Caco-2 (cell line): ENCODE measurements at regions not wholly inside any gene's neighbourhood (a gene's known extent, or its start where the extent isn't known, plus 50 kb on each side); places are given as distances from the start of the nearest gene placed in this dataset.

Experiments used
- BruUV-seq: library from RNA; stranded (reverse); fragments of 400-500 nt; replicated peaks from 2 replicates; lab custom pipeline; 2021; lab: Mats Ljungman, UMichigan
- CTCF ChIA-PET: fragments of 300-600 bp; sonication (Branson Sonifier 250); formaldehyde crosslinking; loops from one replicate; lab custom pipeline; 2022; ENCODE audit warnings: antibody characterized with exemption; lab: Charles Lee
- POLR2A ChIA-PET: fragments of 300-600 bp; sonication (Branson Sonifier 250); formaldehyde crosslinking; loops from one replicate; lab custom pipeline; 2022; ENCODE audit warnings: antibody characterized with exemption; lab: Charles Lee
- DNase-seq, 2 experiments: peaks; one replicate each; pipeline versions ENCODE4 v3.0.0 to v3.0.0-alpha.2; 2020 to 2022
- H3K27me3 ChIP-seq: replicated peaks from 2 replicates; pipeline ENCODE4 v1.6.0; 2011; ENCODE audit warnings: low read length; ENCODE audit not compliant: control insufficient read depth, insufficient read depth
- H3K36me3 ChIP-seq: 2 replicates; pipeline ENCODE4 v1.5.1; 2011; ENCODE audit warnings: low read length; ENCODE audit not compliant: control insufficient read depth, insufficient read depth
- H3K4me1 ChIP-seq: fragments of 250-450 bp; sonication (Bioruptor Pico); 2 replicates; pipeline ENCODE4 v1.5.1; 2020; ENCODE audit warnings: mild to moderate bottlenecking
- H3K4me3 ChIP-seq: 2 replicates; pipeline ENCODE4 v1.5.1; 2011; ENCODE audit warnings: low read depth, mild to moderate bottlenecking, control low read depth, low read length
- H3K9me3 ChIP-seq: fragments of 250-450 bp; sonication (Bioruptor Pico); 2 replicates; pipeline ENCODE4 v1.5.1; 2020; ENCODE audit warnings: mild to moderate bottlenecking, moderate library complexity
- H3K27ac Mint-ChIP-seq: one replicate; pipeline ENCODE4 v1.8.0; 2022; ENCODE audit warnings: mixed read lengths; ENCODE audit not compliant: unreplicated experiment
- H3K27me3 Mint-ChIP-seq: one replicate; pipeline ENCODE4 v1.8.0; 2022; ENCODE audit warnings: mixed read lengths; ENCODE audit not compliant: insufficient read depth, unreplicated experiment
- H3K36me3 Mint-ChIP-seq: one replicate; pipeline ENCODE4 v1.8.0; 2022; ENCODE audit warnings: mild to moderate bottlenecking, mixed read lengths; ENCODE audit not compliant: insufficient read depth, unreplicated experiment
- H3K4me1 Mint-ChIP-seq: one replicate; pipeline ENCODE4 v1.8.0; 2022; ENCODE audit warnings: low read depth, mixed read lengths; ENCODE audit not compliant: unreplicated experiment
- H3K4me3 Mint-ChIP-seq: one replicate; pipeline ENCODE4 v1.8.0; 2022; ENCODE audit warnings: mild to moderate bottlenecking, moderate library complexity, mixed read lengths; ENCODE audit not compliant: unreplicated experiment
- H3K9me3 Mint-ChIP-seq: one replicate; pipeline ENCODE4 v1.8.0; 2022; ENCODE audit warnings: mixed read lengths; ENCODE audit not compliant: unreplicated experiment
- CTCF ChIP-seq, 2 experiments: fragments of 200-600 bp in 1 of 2; IDR thresholded peaks; 1 replicate in 1 of 2; 2 replicates in 1 of 2; pipeline versions ENCODE4 v1.5.1 to v1.8.0; 2011 to 2022; ENCODE audit warnings: antibody characterized with exemption in 1 of 2, control low read depth in 1 of 2, inconsistent platforms in 1 of 2, low read depth in 1 of 2, low read length in 1 of 2, mild to moderate bottlenecking in 1 of 2, moderate library complexity in 1 of 2; ENCODE audit not compliant: insufficient read depth in 1 of 2, severe bottlenecking in 1 of 2, unreplicated experiment in 1 of 2
- intact Hi-C: fragments of 100-400 bp; cut with micrococcal nuclease; formaldehyde crosslinking; loops from one replicate; pipeline ENCODE4 v1.10.0; 2022; ENCODE audit not compliant: unreplicated experiment

- H3K27me3 ChIP-seq, result no peaks in the 10 kb centered on the region
- no TSS peak for BruUV-seq
- TF ChIP-seq CTCF (IDR thresholded peaks at IDR 0.05; ENCODE audit: insufficient read depth in 1 of 2, low read depth in 1 of 2, low read length in 1 of 2, severe bottlenecking in 1 of 2, unreplicated experiment in 1 of 2), result no peak
- H3K36me3 Mint-ChIP-seq, result no peaks in the 10 kb centered on the region
- no peak for DNase-seq
- CTCF ChIA-PET, result no interaction called here
- H3K4me1 ChIP-seq, result no peaks in the 10 kb centered on the region
- no peaks in the 10 kb centered on the region for H3K9me3 ChIP-seq
- no peak overlapping the region for H3K4me3 Mint-ChIP-seq
- no peaks in the 10 kb centered on the region for H3K36me3 ChIP-seq
- H3K4me1 Mint-ChIP-seq, result no peaks in the 10 kb centered on the region
- POLR2A ChIA-PET, result no interaction called here
- no peaks in the 10 kb centered on the region for H3K9me3 Mint-ChIP-seq
- no peak overlapping the region for H3K4me3 ChIP-seq
- H3K27me3 Mint-ChIP-seq, result no peaks in the 10 kb centered on the region
- H3K27ac Mint-ChIP-seq, result no peak overlapping the region
- intact Hi-C loops, result no loop called here
Measured at GRCh38 chr5:121175986-121176385, 675.7 kb upstream of the FTMT start.

DNA sequence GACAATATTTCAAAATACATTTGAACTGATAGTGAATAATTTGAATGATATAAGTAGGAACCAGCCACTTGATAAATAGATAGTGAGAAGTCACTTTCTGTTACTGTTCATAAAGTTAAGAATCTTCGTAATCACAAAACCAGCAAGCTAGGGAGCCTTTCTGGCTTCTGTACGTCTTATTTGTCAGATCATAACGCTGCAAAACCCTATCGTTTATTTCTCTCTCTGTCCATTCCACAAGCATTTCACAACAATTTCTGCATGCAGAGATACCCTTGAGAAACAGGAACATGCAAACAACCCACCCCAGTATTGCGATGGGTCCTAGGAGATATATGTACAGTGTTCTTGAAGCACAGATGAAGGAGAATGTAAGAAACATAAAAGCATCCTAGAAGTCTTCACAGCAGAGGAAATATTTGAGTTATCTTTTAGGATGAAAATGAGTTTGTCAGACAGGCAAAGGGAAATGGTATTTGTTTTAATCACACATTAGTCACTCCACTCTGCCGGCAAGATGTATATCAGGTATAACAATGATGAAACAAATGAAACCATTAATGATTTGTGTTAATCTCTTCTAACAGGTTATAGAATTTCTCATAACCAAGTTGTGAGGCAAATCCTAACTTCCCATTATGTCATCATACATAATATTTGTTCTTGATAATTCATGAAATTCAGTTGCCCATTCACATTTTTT, 668.7 kb upstream of the FTMT start:
- H3K9me3 ChIP-seq, result no peaks in the 10 kb centered on the region
- POLR2A ChIA-PET, result no interaction called here
- H3K4me3 ChIP-seq, result no peak overlapping the region
- Mint-ChIP-seq H3K9me3 (no peaks in the 10 kb centered on the region), H3K27me3 (peaks cover 4% of the 10 kb centered on the region), H3K4me1 (no peaks in the 10 kb centered on the region), H3K4me3 (no peak overlapping the region), H3K27ac (no peak overlapping the region), H3K36me3 (no peaks in the 10 kb centered on the region)
- DNase-seq, result no peak
- H3K36me3 ChIP-seq, result no peaks in the 10 kb centered on the region
- H3K27me3 ChIP-seq, result no peaks in the 10 kb centered on the region
- no peak for TF ChIP-seq CTCF (IDR thresholded peaks at IDR 0.05; ENCODE audit: insufficient read depth in 1 of 2, low read depth in 1 of 2, low read length in 1 of 2, severe bottlenecking in 1 of 2, unreplicated experiment in 1 of 2)
- CTCF ChIA-PET, result no interaction called here
- intact Hi-C loops, result no loop called here
- H3K4me1 ChIP-seq, result no peaks in the 10 kb centered on the region
- BruUV-seq, result no TSS peak

GRCh38 chr5:121188849-121189248, 662.8 kb upstream of the FTMT start:
- no peaks in the 10 kb centered on the region for H3K27me3 ChIP-seq
- CTCF ChIA-PET, result no interaction called here
- no peak for DNase-seq
- no peaks in the 10 kb centered on the region for H3K9me3 Mint-ChIP-seq
- intact Hi-C loops, result no loop called here
- POLR2A ChIA-PET, result no interaction called here
- no peak overlapping the region for H3K4me3 ChIP-seq
- no peak overlapping the region for H3K4me3 Mint-ChIP-seq
- BruUV-seq, result no TSS peak
- H3K9me3 ChIP-seq, result no peaks in the 10 kb centered on the region
- no peaks in the 10 kb centered on the region for H3K4me1 ChIP-seq
- H3K36me3 ChIP-seq, result no peaks in the 10 kb centered on the region
- no peak overlapping the region for H3K27ac Mint-ChIP-seq
- no peaks in the 10 kb centered on the region for H3K36me3 Mint-ChIP-seq
- peaks cover 9% of the 10 kb centered on the region for H3K27me3 Mint-ChIP-seq
- H3K4me1 Mint-ChIP-seq, result no peaks in the 10 kb centered on the region
- no peak for TF ChIP-seq CTCF (IDR thresholded peaks at IDR 0.05; ENCODE audit: insufficient read depth in 1 of 2, low read depth in 1 of 2, low read length in 1 of 2, severe bottlenecking in 1 of 2, unreplicated experiment in 1 of 2)
